GM12865 (cell line): ENCODE measurements at regions not wholly inside any gene's neighbourhood (a gene's known extent, or its start where the extent isn't known, plus 50 kb on each side); places are given as distances from the start of the nearest gene placed in this dataset.

ENCODE experiments used
- DNase-seq: peaks from one replicate; pipeline ENCODE4 v3.0.0; 2010; ENCODE audit warnings: low read depth
- H3K4me3 ChIP-seq: 2 replicates; pipeline ENCODE4 v1.5.1; 2011; ENCODE audit warnings: mild to moderate bottlenecking, low read depth, low read length, control low read depth
- TF ChIP-seq, protein P1 (sequence below): IDR thresholded peaks from 2 replicates; pipeline ENCODE4 v1.5.1; 2011; ENCODE audit warnings: low read length, control low read depth, low read depth, inconsistent platforms; ENCODE audit not compliant: insufficient read depth; ENCODE audit errors: missing control alignments

DNA sequence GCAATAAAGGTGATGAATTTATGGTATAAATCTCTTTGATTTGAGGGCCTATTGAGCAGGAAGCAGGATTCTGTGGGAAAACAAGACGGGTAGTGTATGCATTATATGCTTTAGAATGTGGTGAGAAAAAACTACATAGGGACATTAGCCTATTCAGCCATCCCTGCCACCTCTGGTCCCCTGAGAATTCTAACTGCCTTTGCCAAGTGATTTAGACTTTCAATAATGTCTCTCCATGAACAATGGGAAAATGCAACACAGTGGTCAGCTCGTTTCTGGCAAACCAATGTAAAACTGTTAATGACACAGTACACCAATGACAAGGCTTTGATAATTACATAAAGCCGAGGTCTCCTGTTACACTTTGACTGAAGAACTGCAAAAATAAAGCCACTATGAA lies 314.7 kb upstream of the CNTN4 start:
- TF ChIP-seq, protein P1, sequence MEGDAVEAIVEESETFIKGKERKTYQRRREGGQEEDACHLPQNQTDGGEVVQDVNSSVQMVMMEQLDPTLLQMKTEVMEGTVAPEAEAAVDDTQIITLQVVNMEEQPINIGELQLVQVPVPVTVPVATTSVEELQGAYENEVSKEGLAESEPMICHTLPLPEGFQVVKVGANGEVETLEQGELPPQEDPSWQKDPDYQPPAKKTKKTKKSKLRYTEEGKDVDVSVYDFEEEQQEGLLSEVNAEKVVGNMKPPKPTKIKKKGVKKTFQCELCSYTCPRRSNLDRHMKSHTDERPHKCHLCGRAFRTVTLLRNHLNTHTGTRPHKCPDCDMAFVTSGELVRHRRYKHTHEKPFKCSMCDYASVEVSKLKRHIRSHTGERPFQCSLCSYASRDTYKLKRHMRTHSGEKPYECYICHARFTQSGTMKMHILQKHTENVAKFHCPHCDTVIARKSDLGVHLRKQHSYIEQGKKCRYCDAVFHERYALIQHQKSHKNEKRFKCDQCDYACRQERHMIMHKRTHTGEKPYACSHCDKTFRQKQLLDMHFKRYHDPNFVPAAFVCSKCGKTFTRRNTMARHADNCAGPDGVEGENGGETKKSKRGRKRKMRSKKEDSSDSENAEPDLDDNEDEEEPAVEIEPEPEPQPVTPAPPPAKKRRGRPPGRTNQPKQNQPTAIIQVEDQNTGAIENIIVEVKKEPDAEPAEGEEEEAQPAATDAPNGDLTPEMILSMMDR = no peak
- H3K4me3 ChIP-seq = no peak overlapping the region
- no peak for DNase-seq

DNA sequence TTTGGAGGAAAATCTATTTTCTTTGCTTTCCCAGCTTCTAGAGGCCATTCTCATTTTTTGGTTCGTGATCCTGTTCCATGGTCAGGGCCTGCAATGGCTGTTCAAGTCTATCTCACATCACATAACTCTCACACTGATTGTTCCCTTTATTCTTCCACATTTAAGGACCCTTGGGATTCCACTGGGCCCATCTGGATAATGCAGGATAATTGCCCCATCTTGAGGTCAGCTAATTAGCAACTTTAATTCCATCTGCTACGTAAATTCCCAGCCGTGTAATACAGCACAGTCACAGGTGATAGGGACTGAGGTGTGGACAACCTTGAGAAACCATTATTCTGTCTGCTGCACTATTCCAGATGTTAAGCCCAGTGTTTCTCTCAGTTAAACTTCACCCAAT lies 311.6 kb upstream of the CNTN4 start:
- no peak overlapping the region for H3K4me3 ChIP-seq
- TF ChIP-seq, protein P1 = no peak
- DNase-seq = no peak

DNA sequence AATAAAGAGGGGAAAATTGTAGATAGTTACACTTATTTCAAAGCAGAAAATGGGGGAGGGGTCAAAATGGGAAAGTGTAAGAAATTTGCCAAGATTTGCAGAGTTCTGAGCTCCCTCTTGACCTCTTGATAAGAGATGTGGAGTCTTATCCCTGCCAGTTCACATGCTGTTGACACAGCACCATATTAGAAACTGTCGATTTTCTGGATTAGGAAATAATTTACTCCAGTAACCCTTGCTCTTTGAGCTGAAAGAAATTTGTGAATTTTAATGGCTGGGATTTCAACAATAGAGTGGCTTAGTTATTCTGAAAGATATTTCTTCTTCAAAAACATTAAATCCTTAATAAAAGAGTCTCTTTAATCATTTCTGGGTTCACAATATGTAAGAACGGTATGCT lies 306.2 kb upstream of the CNTN4 start:
- TF ChIP-seq, protein P1 = no peak
- H3K4me3 ChIP-seq = no peak overlapping the region
- no peak for DNase-seq

DNA sequence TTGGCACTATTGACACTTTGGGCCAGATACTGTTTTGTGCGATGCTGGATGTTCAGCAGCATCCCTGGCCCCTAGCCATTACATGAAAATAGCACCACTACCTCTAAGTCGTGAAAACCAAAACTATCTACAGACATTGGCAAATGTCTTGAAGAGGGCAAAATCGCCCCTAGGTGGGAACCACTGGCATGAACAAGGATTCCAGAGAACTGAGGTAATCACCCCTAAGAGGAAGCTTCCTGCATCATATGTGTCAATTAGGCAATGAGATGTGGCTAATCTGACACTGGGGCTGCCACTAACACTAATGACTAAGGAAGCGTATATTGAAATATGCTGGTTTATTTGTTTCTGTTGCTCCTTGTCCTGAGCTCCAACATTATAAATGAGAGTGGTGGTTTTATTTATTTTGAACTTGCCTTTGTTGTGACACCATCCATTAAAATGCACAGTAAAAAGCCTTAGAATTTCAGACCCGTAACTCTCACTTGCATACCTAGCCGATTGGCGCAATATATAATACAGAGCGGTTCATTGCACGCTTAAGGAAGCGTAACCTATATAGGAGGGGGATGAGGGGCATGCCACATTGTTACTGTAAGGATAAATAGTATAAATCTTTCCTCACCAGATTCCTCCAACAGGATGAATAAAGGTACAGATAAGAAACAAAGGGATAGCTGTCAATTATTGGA lies 299.8 kb upstream of the CNTN4 start:
- H3K4me3 ChIP-seq = no peak overlapping the region
- TF ChIP-seq, protein P1 = no peak
- no peak for DNase-seq

DNA sequence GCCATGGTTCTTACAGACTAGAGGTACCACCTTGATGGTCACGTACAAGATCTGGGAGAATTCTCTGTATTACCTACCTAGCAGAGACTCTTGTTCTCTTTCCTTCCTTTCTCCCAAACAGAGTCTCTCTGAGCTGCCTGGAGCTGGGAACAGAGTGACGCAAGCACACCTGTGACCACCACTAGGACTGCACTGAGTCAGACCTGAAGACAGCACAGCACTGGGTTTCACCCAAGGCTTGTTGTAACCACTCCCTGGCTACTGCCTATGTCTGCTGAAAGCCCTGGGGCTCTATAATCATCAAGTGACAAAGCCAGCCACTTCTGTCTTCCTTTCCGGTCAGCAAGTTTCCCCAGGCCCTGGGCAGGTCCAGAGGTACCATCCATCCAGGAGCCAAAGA lies 293.3 kb upstream of the CNTN4 start:
- TF ChIP-seq, protein P1 = no peak
- H3K4me3 ChIP-seq = no peak overlapping the region
- DNase-seq = no peak

DNA sequence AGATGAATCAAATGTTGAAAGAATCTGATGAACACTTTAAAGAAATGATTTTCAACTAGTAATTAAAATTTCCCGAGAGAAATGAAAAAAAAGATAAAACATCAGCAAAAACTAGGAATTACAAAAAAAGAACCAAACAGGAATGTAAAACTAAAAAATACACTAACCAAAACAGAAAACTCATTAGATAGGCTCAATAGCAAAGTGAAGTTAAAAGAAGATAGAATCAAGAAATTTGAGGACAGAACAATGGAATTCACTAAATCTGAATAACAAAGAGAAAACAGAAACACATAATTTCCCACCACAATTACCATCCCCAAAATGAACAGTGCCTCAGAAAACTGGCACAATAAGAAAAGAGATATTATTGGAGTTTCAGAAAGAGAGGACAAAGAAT lies 290.1 kb upstream of the CNTN4 start:
- TF ChIP-seq, protein P1 = no peak
- DNase-seq = no peak
- H3K4me3 ChIP-seq = no peak overlapping the region

DNA sequence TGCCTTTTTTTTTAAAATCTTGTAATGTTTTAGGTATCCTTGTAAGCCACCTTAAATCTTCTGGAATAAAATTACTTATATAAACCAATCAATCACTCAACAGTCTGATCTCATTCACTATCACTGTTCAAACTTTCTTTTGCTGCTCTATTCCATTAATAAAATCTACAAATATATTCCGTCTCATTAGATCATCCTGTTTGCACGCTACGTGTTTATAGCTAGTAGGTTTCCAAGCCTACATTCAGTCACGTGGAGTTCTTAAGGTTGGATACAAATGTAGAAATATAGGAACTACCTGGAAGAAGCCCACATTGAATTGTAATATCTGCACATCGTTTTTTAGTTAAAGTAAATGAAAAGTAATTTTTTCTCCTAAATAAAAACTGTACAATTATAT lies 274.8 kb upstream of the CNTN4 start:
- no peak overlapping the region for H3K4me3 ChIP-seq
- TF ChIP-seq, protein P1 = no peak
- DNase-seq = no peak
